HG02763 (cell line): ENCODE measurements at regions not wholly inside any gene's neighbourhood (a gene's known extent, or its start where the extent isn't known, plus 50 kb on each side); places are given as distances from the start of the nearest gene placed in this dataset.
"Not testable (repeated sequence)": the region's sequence is repeated elsewhere in the genome, so short reads cannot be mapped to it uniquely, and the experiment has no call there.

Experiments used
- ATAC-seq: cut with Tn5 transposase; IDR thresholded peaks from one replicate; pipeline ENCODE4 v1.9.1; 2021; ENCODE audit warnings: mild to moderate bottlenecking, moderate library complexity; ENCODE audit not compliant: unreplicated experiment

GRCh38 chr21:28324690-28325089 is 668.0 kb downstream of the LTN1 start:
- no peak for ATAC-seq

GRCh38 chr21:28317177-28317950 is 675.3 kb downstream of the LTN1 start:
- no peak for ATAC-seq

- ATAC-seq: no peak
Measured at GRCh38 chr21:28311411-28312190, 681.1 kb downstream of the LTN1 start.

GRCh38 chr21:28310711-28311110 is 682.0 kb downstream of the LTN1 start:
- no peak for ATAC-seq

- no peak for ATAC-seq
Measured at GRCh38 chr21:28310171-28310685, 682.4 kb downstream of the LTN1 start.

- ATAC-seq: no peak
Measured at GRCh38 chr21:28309596-28309995, 683.1 kb downstream of the LTN1 start.

GRCh38 chr21:28308516-28308915 is 684.2 kb downstream of the LTN1 start:
- no peak for ATAC-seq

- no peak for ATAC-seq
Measured at GRCh38 chr21:28299946-28300345, 692.7 kb downstream of the LTN1 start.

- no peak for ATAC-seq
Measured at GRCh38 chr21:28298251-28298672, 694.4 kb downstream of the LTN1 start.

GRCh38 chr21:28294051-28294450 is 698.6 kb downstream of the LTN1 start:
- no peak for ATAC-seq

GRCh38 chr21:28283641-28284490 is 708.8 kb downstream of the LTN1 start:
- no peak for ATAC-seq

- ATAC-seq: no peak
Measured at GRCh38 chr21:28282833-28283232, 709.8 kb downstream of the LTN1 start.

- ATAC-seq: not testable (repeated sequence)
Measured at GRCh38 chr21:28281357-28281756, 711.3 kb downstream of the LTN1 start.

- ATAC-seq: no peak
Measured at GRCh38 chr21:28280611-28281010, 712.1 kb downstream of the LTN1 start.

- no peak for ATAC-seq
Measured at GRCh38 chr21:28277324-28277723, 715.4 kb downstream of the LTN1 start.

GRCh38 chr21:28272272-28272992 is 720.2 kb downstream of the LTN1 start:
- ATAC-seq: no peak

GRCh38 chr21:28269173-28269572 is 723.5 kb downstream of the LTN1 start:
- no peak for ATAC-seq

GRCh38 chr21:28268685-28269084 is 724.0 kb downstream of the LTN1 start:
- no peak for ATAC-seq

GRCh38 chr21:28267449-28267848 is 725.2 kb downstream of the LTN1 start:
- no peak for ATAC-seq

- ATAC-seq: no peak
Measured at GRCh38 chr21:28266061-28266460, 726.6 kb downstream of the LTN1 start.
